ENCODE measurements at regions not wholly inside any gene's neighbourhood (a gene's known extent, or its start where the extent isn't known, plus 50 kb on each side); places are given as distances from the start of the nearest gene placed in this dataset.

DNA sequence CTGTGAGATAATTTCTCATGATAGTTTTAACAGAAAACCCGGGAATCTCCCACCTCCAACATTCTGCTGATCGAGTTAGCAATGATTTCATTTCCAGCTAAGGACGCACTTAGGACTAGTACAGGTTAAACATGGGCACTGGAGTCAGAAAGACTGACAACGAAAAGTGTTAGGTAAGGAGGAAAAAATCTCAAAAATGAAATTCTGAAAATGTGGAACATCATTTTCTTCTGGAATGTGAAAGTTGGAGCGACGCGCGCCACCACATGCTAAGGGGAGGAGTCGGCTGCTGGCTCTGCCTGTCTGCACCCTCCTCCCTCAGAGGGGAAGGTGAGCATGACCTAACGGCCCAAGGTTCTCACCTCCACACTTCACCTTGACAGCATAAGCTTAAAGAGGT lies 221.6 kb upstream of the KCNG1 start:
- TF ChIP-seq, protein P1, sequence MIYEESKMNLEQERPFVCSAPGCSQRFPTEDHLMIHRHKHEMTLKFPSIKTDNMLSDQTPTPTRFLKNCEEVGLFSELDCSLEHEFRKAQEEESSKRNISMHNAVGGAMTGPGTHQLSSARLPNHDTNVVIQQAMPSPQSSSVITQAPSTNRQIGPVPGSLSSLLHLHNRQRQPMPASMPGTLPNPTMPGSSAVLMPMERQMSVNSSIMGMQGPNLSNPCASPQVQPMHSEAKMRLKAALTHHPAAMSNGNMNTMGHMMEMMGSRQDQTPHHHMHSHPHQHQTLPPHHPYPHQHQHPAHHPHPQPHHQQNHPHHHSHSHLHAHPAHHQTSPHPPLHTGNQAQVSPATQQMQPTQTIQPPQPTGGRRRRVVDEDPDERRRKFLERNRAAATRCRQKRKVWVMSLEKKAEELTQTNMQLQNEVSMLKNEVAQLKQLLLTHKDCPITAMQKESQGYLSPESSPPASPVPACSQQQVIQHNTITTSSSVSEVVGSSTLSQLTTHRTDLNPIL (CRISPR knock-in tag; IDR thresholded peaks at IDR 0.05; ENCODE audit: low read depth) = no peak
- TF ChIP-seq ZC3H10 (CRISPR knock-in tag; IDR thresholded peaks at IDR 0.05) = no peak
- TF ChIP-seq, protein P2, sequence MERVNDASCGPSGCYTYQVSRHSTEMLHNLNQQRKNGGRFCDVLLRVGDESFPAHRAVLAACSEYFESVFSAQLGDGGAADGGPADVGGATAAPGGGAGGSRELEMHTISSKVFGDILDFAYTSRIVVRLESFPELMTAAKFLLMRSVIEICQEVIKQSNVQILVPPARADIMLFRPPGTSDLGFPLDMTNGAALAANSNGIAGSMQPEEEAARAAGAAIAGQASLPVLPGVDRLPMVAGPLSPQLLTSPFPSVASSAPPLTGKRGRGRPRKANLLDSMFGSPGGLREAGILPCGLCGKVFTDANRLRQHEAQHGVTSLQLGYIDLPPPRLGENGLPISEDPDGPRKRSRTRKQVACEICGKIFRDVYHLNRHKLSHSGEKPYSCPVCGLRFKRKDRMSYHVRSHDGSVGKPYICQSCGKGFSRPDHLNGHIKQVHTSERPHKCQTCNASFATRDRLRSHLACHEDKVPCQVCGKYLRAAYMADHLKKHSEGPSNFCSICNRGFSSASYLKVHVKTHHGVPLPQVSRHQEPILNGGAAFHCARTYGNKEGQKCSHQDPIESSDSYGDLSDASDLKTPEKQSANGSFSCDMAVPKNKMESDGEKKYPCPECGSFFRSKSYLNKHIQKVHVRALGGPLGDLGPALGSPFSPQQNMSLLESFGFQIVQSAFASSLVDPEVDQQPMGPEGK (CRISPR knock-in tag; IDR thresholded peaks at IDR 0.05; ENCODE audit: borderline replicate concordance) = no peak
- TF ChIP-seq ISL1 (CRISPR knock-in tag; IDR thresholded peaks at IDR 0.05) = no peak
- no peak for TF ChIP-seq RARB (CRISPR knock-in tag; IDR thresholded peaks at IDR 0.05)
- TF ChIP-seq SNAI2 (CRISPR knock-in tag; IDR thresholded peaks at IDR 0.05) = no peak
- TF ChIP-seq ZNF565 (CRISPR knock-in tag; conservative IDR thresholded peaks at IDR 0.05; ENCODE audit: low read depth) = no peak
- no peak for TF ChIP-seq BACH2 (CRISPR knock-in tag; IDR thresholded peaks at IDR 0.05; ENCODE audit: borderline replicate concordance)
- TF ChIP-seq TCF4 (CRISPR knock-in tag; IDR thresholded peaks at IDR 0.05; ENCODE audit: borderline replicate concordance) = no peak
- TF ChIP-seq, protein P3, sequence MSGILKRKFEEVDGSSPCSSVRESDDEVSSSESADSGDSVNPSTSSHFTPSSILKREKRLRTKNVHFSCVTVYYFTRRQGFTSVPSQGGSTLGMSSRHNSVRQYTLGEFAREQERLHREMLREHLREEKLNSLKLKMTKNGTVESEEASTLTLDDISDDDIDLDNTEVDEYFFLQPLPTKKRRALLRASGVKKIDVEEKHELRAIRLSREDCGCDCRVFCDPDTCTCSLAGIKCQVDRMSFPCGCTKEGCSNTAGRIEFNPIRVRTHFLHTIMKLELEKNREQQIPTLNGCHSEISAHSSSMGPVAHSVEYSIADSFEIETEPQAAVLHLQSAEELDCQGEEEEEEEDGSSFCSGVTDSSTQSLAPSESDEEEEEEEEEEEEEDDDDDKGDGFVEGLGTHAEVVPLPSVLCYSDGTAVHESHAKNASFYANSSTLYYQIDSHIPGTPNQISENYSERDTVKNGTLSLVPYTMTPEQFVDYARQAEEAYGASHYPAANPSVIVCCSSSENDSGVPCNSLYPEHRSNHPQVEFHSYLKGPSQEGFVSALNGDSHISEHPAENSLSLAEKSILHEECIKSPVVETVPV (CRISPR knock-in tag; IDR thresholded peaks at IDR 0.05) = no peak
- TF ChIP-seq GLIS3 (CRISPR knock-in tag; IDR thresholded peaks at IDR 0.05) = no peak

All from SK-N-SH treated with all-trans-retinoic acid at 6 μM for 48 hours (cell line).